Cardiac muscle cell (in vitro differentiated cells and primary cell): ENCODE measurements at regions not wholly inside any gene's neighbourhood (a gene's known extent, or its start where the extent isn't known, plus 50 kb on each side); places are given as distances from the start of the nearest gene placed in this dataset.
A peak's percentile ranks its signal among the peaks of the same experiment; 100 is the strongest.
"Not testable (repeated sequence)": the region's sequence is repeated elsewhere in the genome, so short reads cannot be mapped to it uniquely, and the experiment has no call there.

Experiments used
- DNase-seq, 2 donors: peaks; one replicate each; pipeline versions ENCODE4 v3.0.0 to v3.0.0-alpha.2; 2010 to 2017; ENCODE audit warnings: low read depth in 1 of 2, low spot score in 1 of 2
- H3K27ac ChIP-seq: fragments of 200-600 bp; sonication (generic); 2 replicates; pipeline ENCODE4 v1.5.1; 2016
- H3K27me3 ChIP-seq: fragments of 200-600 bp; sonication (generic); 2 replicates; pipeline ENCODE4 v1.6.0; 2016; ENCODE audit warnings: control low read depth
- H3K36me3 ChIP-seq: fragments of 200-600 bp; sonication (generic); 2 replicates; pipeline ENCODE4 v1.5.1; 2016; ENCODE audit warnings: control low read depth
- H3K4me1 ChIP-seq: fragments of 200-600 bp; sonication (generic); 2 replicates; pipeline ENCODE4 v1.8.1; 2017; ENCODE audit warnings: low read depth, mild to moderate bottlenecking, mixed run types
- H3K4me3 ChIP-seq: fragments of 200-600 bp; sonication (generic); 2 replicates; pipeline ENCODE4 v1.5.1; 2016; ENCODE audit warnings: mild to moderate bottlenecking
- H3K9me3 ChIP-seq: fragments of 200-600 bp; sonication (generic); 2 replicates; pipeline ENCODE4 v1.5.1; 2017; ENCODE audit warnings: low read depth, mild to moderate bottlenecking, control low read depth
- CTCF ChIP-seq: IDR thresholded peaks from 2 replicates; pipeline ENCODE4 v1.5.1; 2012; ENCODE audit warnings: low read depth, mild to moderate bottlenecking, low read length

GRCh38 chr12:105507311-105508038 lies 177.0 kb downstream of the C12orf75 start:
- no peak overlapping the region for H3K27ac ChIP-seq

GRCh38 chr12:105508096-105508495 lies 177.6 kb downstream of the C12orf75 start:
- no peak overlapping the region for H3K27ac ChIP-seq
- no peak overlapping the region for H3K4me3 ChIP-seq
- TF ChIP-seq CTCF, result no peak
- no peaks in the 10 kb centered on the region for H3K36me3 ChIP-seq
- no peaks in the 10 kb centered on the region for H3K27me3 ChIP-seq
- H3K4me1 ChIP-seq, result no peaks in the 10 kb centered on the region
- no peak for DNase-seq
- no peaks in the 10 kb centered on the region for H3K9me3 ChIP-seq

More at GRCh38 chr12:105507311-105508038, 177.0 kb downstream of the C12orf75 start:
- H3K36me3 ChIP-seq, result no peaks in the 10 kb centered on the region
- H3K9me3 ChIP-seq, result no peaks in the 10 kb centered on the region
- DNase-seq, result peak in 1 of 2 donors; percentile 43
- no peaks in the 10 kb centered on the region for H3K4me1 ChIP-seq
- TF ChIP-seq CTCF, result no peak
- H3K27me3 ChIP-seq, result no peaks in the 10 kb centered on the region
- no peak overlapping the region for H3K4me3 ChIP-seq

- Histone ChIP-seq H3K9me3 (no peaks in the 10 kb centered on the region), H3K27ac (no peak overlapping the region), H3K4me1 (no peaks in the 10 kb centered on the region), H3K27me3 (no peaks in the 10 kb centered on the region), H3K36me3 (no peaks in the 10 kb centered on the region), H3K4me3 (no peak overlapping the region)
- TF ChIP-seq CTCF, result no peak
- no peak for DNase-seq
Observed at GRCh38 chr12:105510526-105510925, 180.0 kb downstream of the C12orf75 start.

- not testable (repeated sequence) for H3K27me3 ChIP-seq, H3K4me3 ChIP-seq, DNase-seq, H3K27ac ChIP-seq, H3K36me3 ChIP-seq, H3K9me3 ChIP-seq, H3K4me1 ChIP-seq
Observed at GRCh38 chr12:105512861-105513260, 182.4 kb downstream of the C12orf75 start.

GRCh38 chr12:105522166-105522825 lies 191.8 kb downstream of the C12orf75 start:
- DNase-seq, result peak in 1 of 2 donors; percentile 67

More at GRCh38 chr12:105522166-105522825, 191.8 kb downstream of the C12orf75 start:
- Histone ChIP-seq H3K4me3 (no peak overlapping the region), H3K9me3 (no peaks in the 10 kb centered on the region), H3K27me3 (no peaks in the 10 kb centered on the region), H3K36me3 (no peaks in the 10 kb centered on the region), H3K27ac (peak overlapping the region; percentile 92), H3K4me1 (peaks cover 13% of the 10 kb centered on the region)
- no peak for TF ChIP-seq CTCF
